Glutamatergic neuron (in vitro differentiated cells): ENCODE measurements at regions not wholly inside any gene's neighbourhood (a gene's known extent, or its start where the extent isn't known, plus 50 kb on each side); places are given as distances from the start of the nearest gene placed in this dataset.
A peak's percentile ranks its signal among the peaks of the same experiment; 100 is the strongest.

Experiments
- DNase-seq: peaks from one replicate; pipeline ENCODE4 v3.0.0; 2022
- H3K27ac Mint-ChIP-seq: one replicate; pipeline ENCODE4 v1.8.0; 2020; ENCODE audit warnings: mild to moderate bottlenecking, mixed read lengths, inconsistent platforms; ENCODE audit not compliant: unreplicated experiment
- H3K27me3 Mint-ChIP-seq: one replicate; pipeline ENCODE4 v1.8.0; 2020; ENCODE audit warnings: mild to moderate bottlenecking, moderate library complexity, mixed read lengths, inconsistent platforms; ENCODE audit not compliant: unreplicated experiment
- H3K36me3 Mint-ChIP-seq: one replicate; pipeline ENCODE4 v1.8.0; 2020; ENCODE audit warnings: mild to moderate bottlenecking, mixed read lengths, inconsistent platforms; ENCODE audit not compliant: unreplicated experiment
- H3K4me1 Mint-ChIP-seq: one replicate; pipeline ENCODE4 v1.8.0; 2020; ENCODE audit warnings: mild to moderate bottlenecking, low read depth, mixed read lengths, inconsistent platforms; ENCODE audit not compliant: unreplicated experiment
- H3K4me3 Mint-ChIP-seq: one replicate; pipeline ENCODE4 v1.8.0; 2020; ENCODE audit warnings: mild to moderate bottlenecking, mixed read lengths, inconsistent platforms; ENCODE audit not compliant: unreplicated experiment
- H3K9me3 Mint-ChIP-seq: one replicate; pipeline ENCODE4 v1.8.0; 2020; ENCODE audit warnings: mild to moderate bottlenecking, moderate library complexity, mixed read lengths, inconsistent platforms; ENCODE audit not compliant: unreplicated experiment
- TF ChIP-seq, protein P1 (sequence below): fragments of 200-600 bp; sonication (generic); IDR thresholded peaks from one replicate; pipeline ENCODE4 v1.5.0; 2021; ENCODE audit not compliant: partially characterized antibody, unreplicated experiment

DNA sequence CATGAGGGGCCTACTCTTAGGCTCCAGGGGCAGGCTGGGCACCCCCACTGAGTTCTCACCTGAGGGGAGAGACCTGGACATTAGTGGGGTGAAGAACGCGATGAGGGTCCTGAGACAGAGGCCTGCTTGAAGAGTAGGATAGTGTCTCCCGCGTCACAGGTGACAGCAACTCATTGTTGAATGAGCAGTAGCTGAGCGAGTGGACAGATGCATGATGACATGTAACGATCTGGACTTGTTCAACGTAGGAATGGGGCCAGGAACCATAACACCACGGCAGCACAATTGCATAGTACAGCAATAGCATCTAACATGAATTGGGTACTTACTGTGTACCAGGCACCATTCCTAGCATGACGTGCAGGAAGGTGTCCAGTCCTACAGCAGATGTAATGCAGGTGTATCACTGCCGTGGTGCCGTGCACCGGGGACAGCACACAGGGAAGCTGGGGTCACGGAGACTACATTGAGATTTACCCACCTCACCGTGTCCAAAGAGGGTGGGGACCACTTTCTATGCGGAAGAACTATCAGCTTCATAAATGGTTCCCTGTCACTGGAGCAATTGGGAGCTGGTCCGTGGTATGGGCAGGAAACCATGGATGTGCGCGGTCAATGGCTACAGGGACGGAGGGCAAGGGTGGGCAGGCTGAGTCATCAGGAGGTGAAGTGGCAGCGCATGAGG, 1019.1 kb downstream of the TBC1D22A start:
- Mint-ChIP-seq H3K27ac (peak overlapping the region; percentile 22), H3K27me3 (peaks cover 10% of the 10 kb centered on the region)

DNA sequence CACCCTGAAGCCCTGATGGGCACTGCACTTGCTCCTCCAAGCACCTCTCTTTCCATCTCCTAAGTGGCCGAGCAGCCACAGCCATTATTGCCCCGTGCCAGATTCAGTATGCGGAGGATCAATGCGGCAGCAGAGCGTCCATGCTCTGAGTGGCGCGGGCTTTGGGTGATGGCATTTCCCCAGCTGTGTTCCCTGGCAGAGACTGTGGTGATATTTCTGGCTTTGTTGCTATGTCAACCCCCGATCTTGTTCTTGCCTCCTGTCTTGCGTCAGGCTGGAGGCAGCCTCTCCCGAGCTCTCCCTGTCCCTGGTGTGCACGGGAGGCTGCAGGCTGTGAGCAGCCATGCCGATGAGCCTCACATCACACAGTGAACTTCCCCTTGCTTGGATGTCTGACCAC, 1018.6 kb downstream of the TBC1D22A start:
- Mint-ChIP-seq H3K4me1 (no peaks in the 10 kb centered on the region), H3K27ac (no peak overlapping the region), H3K36me3 (peaks cover 16% of the 10 kb centered on the region), H3K4me3 (no peak overlapping the region), H3K27me3 (peaks cover 10% of the 10 kb centered on the region), H3K9me3 (peaks cover 36% of the 10 kb centered on the region)
- DNase-seq = no peak
- TF ChIP-seq, protein P1, sequence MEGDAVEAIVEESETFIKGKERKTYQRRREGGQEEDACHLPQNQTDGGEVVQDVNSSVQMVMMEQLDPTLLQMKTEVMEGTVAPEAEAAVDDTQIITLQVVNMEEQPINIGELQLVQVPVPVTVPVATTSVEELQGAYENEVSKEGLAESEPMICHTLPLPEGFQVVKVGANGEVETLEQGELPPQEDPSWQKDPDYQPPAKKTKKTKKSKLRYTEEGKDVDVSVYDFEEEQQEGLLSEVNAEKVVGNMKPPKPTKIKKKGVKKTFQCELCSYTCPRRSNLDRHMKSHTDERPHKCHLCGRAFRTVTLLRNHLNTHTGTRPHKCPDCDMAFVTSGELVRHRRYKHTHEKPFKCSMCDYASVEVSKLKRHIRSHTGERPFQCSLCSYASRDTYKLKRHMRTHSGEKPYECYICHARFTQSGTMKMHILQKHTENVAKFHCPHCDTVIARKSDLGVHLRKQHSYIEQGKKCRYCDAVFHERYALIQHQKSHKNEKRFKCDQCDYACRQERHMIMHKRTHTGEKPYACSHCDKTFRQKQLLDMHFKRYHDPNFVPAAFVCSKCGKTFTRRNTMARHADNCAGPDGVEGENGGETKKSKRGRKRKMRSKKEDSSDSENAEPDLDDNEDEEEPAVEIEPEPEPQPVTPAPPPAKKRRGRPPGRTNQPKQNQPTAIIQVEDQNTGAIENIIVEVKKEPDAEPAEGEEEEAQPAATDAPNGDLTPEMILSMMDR = no peak

More for the DNA sequence above, 1019.1 kb downstream of the TBC1D22A start:
- TF ChIP-seq, protein P1 = no peak
- DNase-seq = no peak
- Mint-ChIP-seq H3K36me3 (peaks cover 16% of the 10 kb centered on the region), H3K4me3 (no peak overlapping the region), H3K4me1 (no peaks in the 10 kb centered on the region), H3K9me3 (peaks cover 39% of the 10 kb centered on the region)

DNA sequence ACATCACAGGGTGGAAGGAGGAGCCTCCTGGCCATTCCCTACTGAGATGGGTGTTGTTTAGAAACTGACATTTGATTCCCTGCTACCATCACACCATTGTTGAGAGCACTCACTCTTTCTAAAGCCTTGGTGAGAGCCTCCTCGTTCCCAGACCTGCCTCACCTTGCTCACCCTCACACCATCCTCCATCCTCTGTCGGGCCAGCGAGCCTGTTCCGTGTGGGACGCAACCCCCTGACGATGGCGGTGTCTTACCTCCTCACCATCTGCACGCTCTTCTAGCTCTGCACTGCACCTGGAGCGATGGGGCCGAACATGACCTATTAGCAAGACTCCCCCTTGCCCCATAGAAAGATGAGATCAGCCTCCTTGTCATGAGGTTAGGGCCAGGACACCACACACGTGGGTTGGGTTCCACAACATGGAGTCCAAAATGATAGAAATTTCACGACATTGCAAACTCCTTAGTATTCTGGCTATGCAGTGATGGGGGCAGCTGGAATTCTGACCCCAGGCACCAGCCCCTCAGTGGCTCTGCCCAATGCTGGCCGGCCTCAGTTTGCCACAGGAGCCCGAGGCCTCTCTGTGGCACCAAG, 1017.9 kb downstream of the TBC1D22A start:
- Mint-ChIP-seq H3K27me3 (peaks cover 10% of the 10 kb centered on the region), H3K36me3 (peaks cover 16% of the 10 kb centered on the region), H3K27ac (no peak overlapping the region), H3K9me3 (peaks cover 31% of the 10 kb centered on the region), H3K4me3 (no peak overlapping the region), H3K4me1 (no peaks in the 10 kb centered on the region)
- TF ChIP-seq, protein P1 = no peak
- DNase-seq = no peak

- Mint-ChIP-seq H3K9me3 (peaks cover 31% of the 10 kb centered on the region), H3K27me3 (peaks cover 10% of the 10 kb centered on the region), H3K27ac (no peak overlapping the region), H3K4me1 (no peaks in the 10 kb centered on the region), H3K4me3 (no peak overlapping the region), H3K36me3 (peaks cover 16% of the 10 kb centered on the region)
- TF ChIP-seq, protein P1 = no peak
- DNase-seq = no peak
Observed at GRCh38 chr22:47779474-47779873, 1017.0 kb downstream of the TBC1D22A start.

DNA sequence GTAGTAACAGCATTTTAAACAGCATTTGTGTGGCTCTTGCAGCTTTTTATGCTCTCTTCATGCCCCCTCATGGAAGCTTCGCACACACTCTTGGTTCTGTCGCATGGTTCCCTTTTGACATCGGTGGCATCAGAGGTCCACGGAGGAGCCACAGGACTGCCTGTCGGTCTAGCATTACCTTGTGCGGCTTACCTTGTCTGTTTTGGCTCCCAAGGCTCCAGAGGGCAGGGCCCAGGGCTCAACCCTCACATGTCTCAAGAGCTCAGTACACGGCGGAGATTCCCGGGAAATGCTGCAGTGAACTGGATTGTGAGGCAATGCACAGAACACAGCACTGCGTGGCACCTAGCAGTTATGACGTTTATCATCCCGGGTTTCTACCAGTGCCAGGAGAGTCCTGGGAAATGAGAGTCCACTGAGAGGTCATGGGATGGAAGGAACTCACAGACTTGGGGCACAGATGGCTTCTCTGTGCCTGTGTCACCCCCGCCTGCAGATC, 1015.8 kb downstream of the TBC1D22A start:
- peaks cover 10% of the 10 kb centered on the region for H3K27me3 Mint-ChIP-seq
- no peak overlapping the region for H3K27ac Mint-ChIP-seq
- no peak for DNase-seq
- peaks cover 16% of the 10 kb centered on the region for H3K36me3 Mint-ChIP-seq
- peaks cover 29% of the 10 kb centered on the region for H3K9me3 Mint-ChIP-seq
- H3K4me3 Mint-ChIP-seq = no peak overlapping the region
- no peaks in the 10 kb centered on the region for H3K4me1 Mint-ChIP-seq
- TF ChIP-seq, protein P1 = no peak
